HFFc6 (cell line): ENCODE measurements at regions not wholly inside any gene's neighbourhood (a gene's known extent, or its start where the extent isn't known, plus 50 kb on each side); places are given as distances from the start of the nearest gene placed in this dataset.

Source experiments
- DNase-seq: peaks from one replicate; pipeline ENCODE4 v3.0.0-alpha.2; 2018
- H3K27ac Mint-ChIP-seq: 2 replicates; pipeline ENCODE4 v1.8.0; 2020; ENCODE audit warnings: mild to moderate bottlenecking, mixed read lengths
- H3K27me3 Mint-ChIP-seq: 2 replicates; pipeline ENCODE4 v1.8.0; 2021; ENCODE audit warnings: mild to moderate bottlenecking, moderate library complexity, mixed read lengths; ENCODE audit not compliant: insufficient read depth
- H3K36me3 Mint-ChIP-seq: 2 replicates; pipeline ENCODE4 v1.8.0; 2021; ENCODE audit warnings: low read depth, mixed read lengths
- H3K4me1 Mint-ChIP-seq: 2 replicates; pipeline ENCODE4 v1.8.0; 2020; ENCODE audit warnings: low read depth, mixed read lengths
- H3K4me3 Mint-ChIP-seq: 2 replicates; pipeline ENCODE4 v1.8.0; 2020; ENCODE audit warnings: mild to moderate bottlenecking, moderate library complexity, mixed read lengths
- H3K9me3 Mint-ChIP-seq: 2 replicates; pipeline ENCODE4 v1.8.0; 2020; ENCODE audit warnings: mild to moderate bottlenecking, mixed read lengths
- TF ChIP-seq, protein P1 (sequence below): fragments of 200-600 bp; sonication (generic); IDR thresholded peaks from 2 replicates; pipeline ENCODE4 v1.5.0; 2021; ENCODE audit warnings: antibody characterized with exemption, mild to moderate bottlenecking

DNA sequence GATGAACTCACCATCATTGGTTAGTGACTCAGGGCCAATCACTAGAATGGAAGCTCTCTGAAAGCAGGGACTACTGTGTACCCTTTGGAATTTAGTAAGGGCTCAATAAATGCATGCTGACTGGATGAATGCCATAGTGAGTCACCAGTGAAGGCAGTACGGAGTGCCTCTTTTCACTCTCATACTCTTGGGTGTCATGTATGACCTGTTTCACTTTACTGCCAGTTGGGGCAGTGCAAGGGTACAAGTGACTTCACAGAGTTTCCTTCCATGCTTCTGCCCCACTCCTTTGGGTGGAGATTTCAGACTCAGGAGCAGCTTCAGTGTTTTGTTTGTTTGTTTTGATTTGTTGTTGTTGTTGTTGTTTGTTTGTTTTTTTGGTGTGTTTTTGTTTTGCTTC, 57.7 kb downstream of the SOX3 start:
- no peak for DNase-seq
- Mint-ChIP-seq H3K4me3 (no peak overlapping the region), H3K4me1 (no peaks in the 10 kb centered on the region), H3K27me3 (no peaks in the 10 kb centered on the region), H3K27ac (no peak overlapping the region), H3K36me3 (no peaks in the 10 kb centered on the region), H3K9me3 (peaks cover 4% of the 10 kb centered on the region)
- TF ChIP-seq, protein P1, sequence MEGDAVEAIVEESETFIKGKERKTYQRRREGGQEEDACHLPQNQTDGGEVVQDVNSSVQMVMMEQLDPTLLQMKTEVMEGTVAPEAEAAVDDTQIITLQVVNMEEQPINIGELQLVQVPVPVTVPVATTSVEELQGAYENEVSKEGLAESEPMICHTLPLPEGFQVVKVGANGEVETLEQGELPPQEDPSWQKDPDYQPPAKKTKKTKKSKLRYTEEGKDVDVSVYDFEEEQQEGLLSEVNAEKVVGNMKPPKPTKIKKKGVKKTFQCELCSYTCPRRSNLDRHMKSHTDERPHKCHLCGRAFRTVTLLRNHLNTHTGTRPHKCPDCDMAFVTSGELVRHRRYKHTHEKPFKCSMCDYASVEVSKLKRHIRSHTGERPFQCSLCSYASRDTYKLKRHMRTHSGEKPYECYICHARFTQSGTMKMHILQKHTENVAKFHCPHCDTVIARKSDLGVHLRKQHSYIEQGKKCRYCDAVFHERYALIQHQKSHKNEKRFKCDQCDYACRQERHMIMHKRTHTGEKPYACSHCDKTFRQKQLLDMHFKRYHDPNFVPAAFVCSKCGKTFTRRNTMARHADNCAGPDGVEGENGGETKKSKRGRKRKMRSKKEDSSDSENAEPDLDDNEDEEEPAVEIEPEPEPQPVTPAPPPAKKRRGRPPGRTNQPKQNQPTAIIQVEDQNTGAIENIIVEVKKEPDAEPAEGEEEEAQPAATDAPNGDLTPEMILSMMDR = no peak

DNA sequence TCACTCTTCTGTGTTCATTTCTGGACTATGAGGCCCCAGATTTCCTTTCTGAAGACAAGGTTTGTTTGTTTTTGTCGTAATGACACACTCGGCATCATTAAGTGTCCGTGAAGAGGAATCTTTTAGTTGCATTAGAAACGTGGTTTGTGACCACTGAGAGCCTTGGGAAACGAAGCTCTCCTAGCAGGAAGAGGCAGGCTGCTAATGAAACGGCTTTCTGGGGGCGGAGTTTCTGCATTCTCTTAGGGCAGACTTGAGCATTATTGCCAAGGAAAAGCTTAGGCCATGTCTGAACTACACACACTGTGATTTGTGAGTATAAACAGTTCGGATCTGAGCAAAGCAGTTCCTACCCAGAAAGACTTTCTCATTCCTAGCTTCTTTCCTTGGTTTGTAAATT, 64.0 kb downstream of the SOX3 start:
- H3K4me1 Mint-ChIP-seq = no peaks in the 10 kb centered on the region
- no peaks in the 10 kb centered on the region for H3K36me3 Mint-ChIP-seq
- peaks cover 9% of the 10 kb centered on the region; the same call in 1 of the 2 replicates for H3K9me3 Mint-ChIP-seq
- H3K27ac Mint-ChIP-seq = no peak overlapping the region
- H3K27me3 Mint-ChIP-seq = no peaks in the 10 kb centered on the region
- DNase-seq = no peak
- H3K4me3 Mint-ChIP-seq = no peak overlapping the region
- TF ChIP-seq, protein P1 = no peak

DNA sequence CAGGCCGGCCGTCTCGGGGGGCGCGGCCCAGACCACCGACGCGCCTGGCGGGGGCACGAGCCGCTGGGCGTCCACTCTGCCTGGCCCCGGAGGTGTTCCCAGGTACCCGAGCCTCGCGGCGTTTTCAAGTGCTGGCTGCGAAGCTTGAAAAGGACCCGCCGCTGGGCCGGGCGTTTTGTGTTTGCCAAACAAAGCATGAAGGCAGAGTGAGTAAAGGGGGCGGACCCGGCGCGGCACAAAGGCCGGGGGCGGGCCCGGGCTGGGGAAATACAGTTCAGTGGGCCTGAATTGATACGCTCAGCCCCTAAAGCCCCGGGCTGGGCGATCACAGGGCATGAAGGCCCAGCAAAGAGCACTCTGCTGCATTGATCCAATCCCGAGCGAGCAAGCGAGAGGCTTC, 65.4 kb downstream of the SOX3 start:
- TF ChIP-seq, protein P1 = no peak
- Mint-ChIP-seq H3K27ac (no peak overlapping the region), H3K4me1 (no peaks in the 10 kb centered on the region), H3K4me3 (no peak overlapping the region), H3K9me3 (peaks cover 5% of the 10 kb centered on the region; the same call in 1 of the 2 replicates), H3K36me3 (no peaks in the 10 kb centered on the region), H3K27me3 (no peaks in the 10 kb centered on the region)
- no peak for DNase-seq

DNA sequence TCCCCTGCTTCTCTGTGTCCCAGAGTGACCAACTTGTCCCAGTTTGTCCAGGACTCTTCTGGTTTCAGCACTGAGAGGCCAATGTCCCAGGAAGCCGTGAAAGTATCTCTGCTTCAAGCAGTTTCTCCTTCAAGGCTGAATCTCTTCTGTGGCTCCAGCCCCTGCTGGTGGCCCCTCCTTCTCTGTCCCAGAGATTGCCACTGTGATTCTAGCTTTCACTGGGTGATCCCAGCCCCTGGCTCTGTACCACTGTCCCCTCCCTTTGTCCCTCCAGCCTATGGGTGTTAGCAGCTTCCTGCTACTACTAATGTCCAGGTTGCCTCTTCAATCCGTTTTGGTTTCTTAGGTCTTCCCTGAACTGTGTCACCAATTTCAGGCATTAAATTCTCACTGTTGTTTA, 70.5 kb downstream of the SOX3 start:
- TF ChIP-seq, protein P1 = no peak
- no peak for DNase-seq
- peaks cover 5% of the 10 kb centered on the region; the same call in 1 of the 2 replicates for H3K9me3 Mint-ChIP-seq
- H3K4me3 Mint-ChIP-seq = no peak overlapping the region
- H3K27ac Mint-ChIP-seq = no peak overlapping the region
- H3K27me3 Mint-ChIP-seq = no peaks in the 10 kb centered on the region
- H3K4me1 Mint-ChIP-seq = no peaks in the 10 kb centered on the region
- no peaks in the 10 kb centered on the region for H3K36me3 Mint-ChIP-seq

DNA sequence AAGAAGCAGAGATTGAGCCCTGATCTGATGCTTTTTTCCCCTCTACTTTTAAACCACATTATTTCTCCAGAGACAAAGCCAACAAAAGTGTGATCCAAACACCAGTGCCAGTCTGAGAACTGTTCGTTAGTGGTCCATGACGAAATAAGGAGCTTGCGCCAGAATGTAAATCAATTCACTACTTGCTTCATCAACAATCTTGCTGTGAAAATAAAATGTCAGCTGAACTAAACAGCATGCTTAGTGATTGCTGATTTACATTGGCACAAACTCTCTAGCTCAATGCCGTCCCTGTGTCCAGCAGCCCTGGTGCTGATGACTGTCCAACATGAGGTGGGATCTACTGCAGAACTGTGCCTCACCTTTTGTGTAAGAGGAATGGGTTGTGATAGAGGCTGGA, 71.3 kb downstream of the SOX3 start:
- DNase-seq = no peak
- H3K27me3 Mint-ChIP-seq = no peaks in the 10 kb centered on the region
- H3K9me3 Mint-ChIP-seq = peaks cover 5% of the 10 kb centered on the region; the same call in 1 of the 2 replicates

More for the DNA sequence above, 71.3 kb downstream of the SOX3 start:
- H3K36me3 Mint-ChIP-seq = no peaks in the 10 kb centered on the region
- H3K4me1 Mint-ChIP-seq = no peaks in the 10 kb centered on the region
- H3K27ac Mint-ChIP-seq = no peak overlapping the region
- no peak overlapping the region for H3K4me3 Mint-ChIP-seq
- TF ChIP-seq, protein P1 = no peak
